ENCODE measurements at regions not wholly inside any gene's neighbourhood (a gene's known extent, or its start where the extent isn't known, plus 50 kb on each side); places are given as distances from the start of the nearest gene placed in this dataset.

DNA sequence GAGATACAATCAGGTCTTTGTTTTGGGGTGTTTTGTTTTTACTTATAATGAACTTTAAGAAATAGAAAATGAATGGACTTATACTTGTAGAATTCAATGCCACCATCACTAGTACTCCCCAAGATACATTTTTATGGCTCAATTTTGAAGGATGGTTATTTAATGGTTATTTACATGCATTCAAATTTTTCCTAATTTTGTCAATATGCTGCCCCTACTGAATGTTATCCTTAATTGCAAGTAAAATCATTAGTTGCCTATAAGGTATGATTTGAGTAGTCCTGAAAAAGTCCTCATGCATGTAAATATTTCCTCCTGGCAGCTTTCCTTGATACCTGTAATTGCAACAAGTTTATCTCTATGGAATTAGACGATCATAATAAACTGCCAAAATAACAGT, 391.2 kb downstream of the BCAT1 start:
- no peak for DNase-seq (ENCODE audit: low read depth in 2 of 2)

DNA sequence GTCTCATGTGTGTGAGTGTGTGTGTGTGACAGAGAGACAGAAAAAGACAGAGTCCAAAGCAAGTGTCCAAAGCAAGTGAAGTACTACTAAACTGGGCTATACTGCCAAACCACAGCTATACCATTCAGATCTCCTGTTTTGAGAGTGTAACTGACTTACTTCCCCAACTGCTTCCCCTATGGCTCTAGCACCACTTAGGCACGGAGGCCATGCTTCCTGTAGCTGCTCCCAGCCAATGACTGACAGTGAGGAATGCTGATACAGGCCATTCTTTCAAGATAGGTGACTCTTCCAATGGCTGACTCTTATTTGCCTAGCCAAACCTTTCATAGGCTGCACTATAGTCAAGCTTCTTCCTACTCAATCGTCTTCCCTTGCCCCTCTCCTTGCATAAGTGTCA, 393.2 kb downstream of the BCAT1 start:
- no peak for DNase-seq (ENCODE audit: low read depth in 2 of 2)

DNA sequence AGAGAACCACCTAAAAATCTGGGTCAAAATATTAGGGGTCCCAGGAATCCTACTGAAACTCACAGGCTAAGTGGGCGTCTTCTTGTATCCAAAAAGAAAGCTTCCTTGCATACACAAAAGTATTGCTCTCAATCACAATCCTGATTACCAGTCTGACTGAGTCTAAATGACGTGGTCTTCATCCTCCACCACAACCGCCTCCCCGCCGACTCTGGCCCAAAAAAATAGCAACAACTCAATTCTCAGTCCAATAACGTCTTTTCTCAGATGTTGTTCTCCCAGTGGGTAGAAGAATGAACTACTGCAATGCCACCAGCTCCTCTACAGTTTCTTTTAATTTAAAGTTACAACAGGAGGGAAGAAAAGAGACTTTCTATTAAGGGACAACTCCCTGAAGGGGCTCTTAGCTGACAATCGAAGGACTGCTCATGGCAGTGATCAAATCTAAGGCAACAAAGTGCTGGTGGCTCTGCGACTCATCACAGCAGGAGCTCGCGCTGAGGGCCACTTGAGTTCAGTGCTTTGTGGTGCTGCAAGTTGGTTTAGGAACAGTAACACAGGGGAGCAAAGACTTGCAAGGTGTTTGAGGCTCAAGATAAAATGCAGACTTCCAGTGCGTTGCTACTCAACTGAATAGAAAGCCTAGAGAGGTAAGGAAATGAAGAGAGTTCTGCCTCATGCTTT, 394.1 kb downstream of the BCAT1 start:
- DNase-seq (ENCODE audit: low read depth in 2 of 2) = no peak

DNA sequence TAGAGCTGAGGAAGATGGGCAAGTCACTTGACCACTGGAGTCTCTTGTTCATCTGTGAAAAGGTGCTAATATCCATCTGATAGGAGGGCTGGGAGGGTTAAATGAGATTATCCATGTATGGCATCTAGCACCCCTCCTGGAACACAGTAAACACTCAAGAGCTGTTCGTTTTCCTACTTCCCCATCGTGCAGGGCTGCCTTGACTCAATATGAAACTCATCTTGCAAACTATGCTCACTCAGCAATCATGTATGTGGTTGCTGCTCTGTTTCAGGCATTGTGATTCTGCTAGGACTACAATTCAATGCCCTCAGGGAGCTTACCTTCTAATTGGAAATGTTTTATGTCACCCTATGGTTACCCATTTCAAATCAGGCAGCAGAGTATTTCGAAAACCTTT, 395.6 kb downstream of the BCAT1 start:
- DNase-seq (ENCODE audit: low read depth in 2 of 2) = no peak

DNA sequence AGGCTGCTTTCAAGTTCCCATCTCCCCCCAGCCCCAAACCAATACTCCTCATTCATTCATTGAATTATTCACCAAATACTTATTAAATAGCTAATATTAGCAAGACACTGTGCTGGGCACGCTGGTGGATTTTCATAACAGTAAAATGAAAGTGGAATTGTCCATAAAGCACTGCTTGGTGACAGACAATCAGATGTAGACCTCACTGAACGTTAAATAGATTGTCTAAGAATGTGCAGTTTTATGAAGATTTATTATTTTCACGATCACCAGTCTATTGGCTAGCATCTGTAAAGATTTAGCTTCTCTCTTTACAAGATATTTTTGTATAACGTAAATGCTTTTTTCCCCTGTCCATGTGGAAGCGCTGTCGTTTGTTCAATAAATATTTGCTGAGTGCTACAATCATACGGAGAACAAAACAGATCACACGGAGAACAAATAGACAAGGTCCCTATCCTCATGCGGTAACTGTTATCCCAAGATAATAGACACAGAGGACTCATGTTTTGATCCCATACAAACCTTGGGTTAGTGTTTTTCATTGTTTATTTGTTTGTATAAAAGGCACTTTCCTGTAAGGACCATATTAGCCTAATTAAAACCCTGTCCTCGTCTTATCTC, 397.6 kb downstream of the BCAT1 start:
- no peak for DNase-seq (ENCODE audit: low read depth in 2 of 2)

DNA sequence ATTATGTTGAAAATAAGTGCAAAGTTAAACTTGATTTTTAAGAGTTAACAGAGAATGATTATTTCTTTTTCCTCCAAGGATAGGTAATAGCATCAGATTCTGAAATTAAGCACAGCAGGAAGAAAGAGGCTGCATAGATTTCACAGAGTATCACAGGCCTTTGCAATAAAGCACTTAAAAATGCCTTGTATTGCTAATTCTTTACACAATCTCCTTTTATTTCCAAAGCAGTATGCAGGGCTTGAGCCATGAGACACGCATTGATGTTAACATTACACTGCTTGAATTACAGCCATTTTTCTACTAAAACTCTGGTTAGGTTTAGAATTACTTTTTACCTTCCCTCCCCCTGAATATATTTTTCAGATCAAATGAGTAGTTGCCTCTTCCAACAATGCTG, 398.3 kb downstream of the BCAT1 start:
- DNase-seq (ENCODE audit: low read depth in 2 of 2) = no peak

- no peak for DNase-seq (ENCODE audit: low read depth in 2 of 2)
These were observed 402.2 kb downstream of the BCAT1 start for GRCh38 chr12:24546661-24547060.

DNA sequence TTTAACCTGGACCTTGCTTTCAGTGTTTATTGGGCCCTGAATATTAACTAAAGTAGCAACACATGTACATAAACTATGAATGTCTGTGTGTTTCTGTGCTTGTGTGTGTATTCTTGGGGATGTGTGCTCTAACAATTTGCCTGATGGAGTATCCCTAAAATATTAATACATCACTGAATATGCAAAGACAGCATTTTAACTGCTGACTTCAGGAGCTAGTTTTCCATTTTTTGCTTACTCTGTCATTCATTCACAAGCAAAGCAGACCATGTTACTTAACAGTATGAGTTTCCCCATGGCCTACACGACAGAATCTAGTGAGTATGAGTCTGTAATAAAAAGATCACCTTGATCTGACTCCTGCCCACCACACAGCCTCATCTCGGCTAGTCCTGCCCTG, 402.8 kb downstream of the BCAT1 start:
- DNase-seq (ENCODE audit: low read depth in 2 of 2) = no peak

GRCh38 chr12:24544368-24544767, 404.5 kb downstream of the BCAT1 start:
- no peak for DNase-seq (ENCODE audit: low read depth in 2 of 2)

- DNase-seq (ENCODE audit: low read depth in 2 of 2) = no peak
These were observed 407.6 kb downstream of the BCAT1 start for GRCh38 chr12:24541193-24541871.

- DNase-seq (ENCODE audit: low read depth in 2 of 2) = no peak
These were observed 409.3 kb downstream of the BCAT1 start for GRCh38 chr12:24539646-24540045.

DNA sequence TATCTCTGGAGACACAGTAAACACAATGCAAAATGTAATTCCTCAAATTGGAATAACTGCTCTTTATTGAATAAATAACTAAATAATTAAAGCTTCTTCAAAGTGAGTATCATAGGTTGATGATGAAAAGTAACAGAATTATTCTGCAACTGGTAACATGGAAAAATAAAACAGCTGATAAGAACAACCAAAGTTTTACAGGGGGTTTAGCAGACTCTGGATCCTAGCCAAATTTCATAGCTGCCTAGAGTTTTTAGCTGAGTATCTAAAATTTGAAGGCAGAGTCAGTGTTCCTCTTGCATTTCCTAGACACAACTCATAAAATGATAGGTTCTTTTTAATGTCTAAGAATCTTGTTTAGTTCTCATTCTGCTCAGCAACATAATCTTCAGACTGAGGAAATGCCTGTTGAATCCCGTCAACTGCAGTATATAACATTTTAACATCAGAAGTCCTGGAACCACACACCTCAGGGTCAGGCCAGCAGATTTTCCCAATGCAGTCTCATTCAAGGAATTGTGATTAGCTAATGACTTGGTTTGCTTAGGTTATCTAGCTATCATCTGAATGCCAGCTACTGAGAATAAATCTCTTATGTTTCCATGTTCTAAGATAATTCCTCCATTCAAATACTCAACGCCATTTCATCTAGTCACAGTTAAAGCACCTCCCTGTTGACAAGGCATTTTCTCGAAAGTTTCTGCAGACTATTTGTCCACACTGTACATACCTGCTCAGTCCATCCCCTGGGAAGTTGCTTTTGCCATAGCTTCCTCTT, 411.6 kb downstream of the BCAT1 start:
- no peak for DNase-seq (ENCODE audit: low read depth in 2 of 2)

- DNase-seq (ENCODE audit: low read depth in 2 of 2) = no peak
These were observed 413.4 kb downstream of the BCAT1 start for GRCh38 chr12:24535334-24536069.

DNA sequence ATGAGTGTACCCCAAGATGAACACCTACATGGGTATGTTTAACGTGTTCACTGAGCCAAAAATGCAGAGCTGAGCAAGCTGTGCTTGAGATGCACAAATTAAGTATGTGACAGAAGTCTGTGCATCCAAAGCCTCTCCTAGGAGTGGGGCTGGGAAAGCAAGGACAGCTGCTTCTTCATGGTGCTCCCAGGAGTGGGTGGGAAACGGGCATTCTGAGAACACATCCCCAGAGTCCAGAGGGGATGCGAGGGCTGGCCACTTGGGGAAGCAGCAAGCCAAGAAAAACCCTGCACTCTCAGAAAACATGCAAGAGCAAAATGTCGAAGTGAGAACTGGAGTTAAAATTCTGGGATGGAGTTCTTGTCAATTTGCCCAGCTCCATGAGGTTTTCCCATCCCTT, 414.3 kb downstream of the BCAT1 start:
- DNase-seq (ENCODE audit: low read depth in 2 of 2) = no peak

- DNase-seq (ENCODE audit: low read depth in 2 of 2) = no peak
These were observed 415.1 kb downstream of the BCAT1 start for GRCh38 chr12:24533716-24534352.

- no peak for DNase-seq (ENCODE audit: low read depth in 2 of 2)
These were observed 418.2 kb downstream of the BCAT1 start for GRCh38 chr12:24530689-24531088.

- DNase-seq (ENCODE audit: low read depth in 2 of 2) = no peak
These were observed 421.8 kb downstream of the BCAT1 start for GRCh38 chr12:24527102-24527501.

- DNase-seq (ENCODE audit: low read depth in 2 of 2) = no peak
These were observed 426.2 kb downstream of the BCAT1 start for GRCh38 chr12:24522736-24523135.

- DNase-seq (ENCODE audit: low read depth in 2 of 2) = no peak
These were observed 429.1 kb downstream of the BCAT1 start for GRCh38 chr12:24519759-24520158.

DNA sequence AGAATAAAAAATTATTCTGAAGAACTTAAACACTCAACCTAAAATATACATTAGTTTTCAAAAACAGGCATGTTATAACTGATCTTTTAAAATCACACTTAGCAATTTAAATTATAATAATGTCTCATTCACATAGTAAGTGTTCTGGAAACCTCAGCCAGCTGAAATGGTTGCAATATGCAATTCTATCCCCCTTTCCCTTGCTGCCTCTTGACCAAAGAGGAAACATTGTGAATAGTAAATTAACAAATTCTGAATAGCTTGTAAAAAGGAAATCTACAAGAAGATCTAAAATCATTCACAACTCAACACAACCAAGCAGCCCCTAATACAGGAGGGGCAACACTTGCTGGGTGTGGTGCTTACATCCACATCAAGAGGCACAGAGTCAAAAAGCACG, 431.9 kb downstream of the BCAT1 start:
- no peak for DNase-seq (ENCODE audit: low read depth in 2 of 2)

DNA sequence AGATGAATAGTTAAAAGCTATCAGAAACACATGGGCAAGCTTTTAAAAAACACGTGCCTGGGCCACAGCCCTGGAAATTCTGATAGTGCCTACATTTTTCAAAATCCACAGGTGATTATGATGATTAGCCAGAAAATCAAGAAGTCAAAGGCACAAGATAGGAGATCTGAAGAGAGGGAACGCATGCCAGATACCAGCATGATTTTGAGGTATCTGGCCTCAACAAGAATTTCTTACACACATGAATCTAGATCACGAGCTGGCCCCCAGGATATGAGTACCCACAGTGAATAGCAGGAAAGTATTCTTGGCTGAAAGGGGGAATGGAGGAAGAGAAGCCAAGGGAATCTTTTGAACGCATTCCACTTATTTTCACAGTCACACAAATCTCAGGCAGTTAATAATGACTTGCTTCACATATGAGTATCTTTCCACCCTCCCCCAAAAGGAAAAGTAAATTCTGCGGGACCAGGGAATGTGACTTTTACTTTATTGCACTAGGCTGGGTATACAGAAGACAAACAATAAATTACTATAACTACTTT, 438.2 kb downstream of the BCAT1 start:
- no peak for DNase-seq (ENCODE audit: low read depth in 2 of 2)

Data from stimulated activated CD8-positive, alpha-beta memory T cell treated with anti-CD3 and anti-CD28 coated beads, Interleukin-7, amount 100 ng/mL, for 4 hours (primary cell).